Stimulated activated CD8-positive, alpha-beta memory T cell treated with anti-CD3 and anti-CD28 coated beads, Interleukin-7, amount 100 ng/mL, for 4 hours (primary cell): ENCODE measurements at regions not wholly inside any gene's neighbourhood (a gene's known extent, or its start where the extent isn't known, plus 50 kb on each side); places are given as distances from the start of the nearest gene placed in this dataset.

ENCODE experiments used
- DNase-seq, 2 donors: peaks; one replicate each; pipeline ENCODE4 v3.0.0-alpha.2; 2020; ENCODE audit warnings: low read depth in 2 of 2

GRCh38 chr11:15616130-15617105 lies 501.7 kb downstream of the INSC start:
- DNase-seq: no peak

GRCh38 chr11:15617126-15617525 lies 502.4 kb downstream of the INSC start:
- DNase-seq: no peak

GRCh38 chr11:15618583-15619032 lies 503.9 kb downstream of the INSC start:
- no peak for DNase-seq

GRCh38 chr11:15621565-15621964 lies 506.8 kb downstream of the INSC start:
- DNase-seq: no peak

GRCh38 chr11:15622231-15622890 lies 507.6 kb downstream of the INSC start:
- DNase-seq: no peak

GRCh38 chr11:15624701-15625100 lies 510.0 kb downstream of the INSC start:
- no peak for DNase-seq

GRCh38 chr11:15625691-15626090 lies 511.0 kb downstream of the INSC start:
- DNase-seq: no peak

- no peak for DNase-seq
These were observed 512.8 kb downstream of the INSC start for GRCh38 chr11:15627560-15627959.

- DNase-seq: no peak
These were observed 515.1 kb downstream of the INSC start for GRCh38 chr11:15629690-15630321.

GRCh38 chr11:15630896-15631295 lies 516.2 kb downstream of the INSC start:
- no peak for DNase-seq

- no peak for DNase-seq
These were observed 520.8 kb downstream of the INSC start for GRCh38 chr11:15635521-15635920.

GRCh38 chr11:15636521-15637089 lies 521.9 kb downstream of the INSC start:
- DNase-seq: no peak

GRCh38 chr11:15638386-15638787 lies 523.7 kb downstream of the INSC start:
- DNase-seq: no peak

- no peak for DNase-seq
These were observed 525.6 kb downstream of the INSC start for GRCh38 chr11:15640318-15640717.

GRCh38 chr11:15641271-15642045 lies 526.7 kb downstream of the INSC start:
- DNase-seq: no peak

- DNase-seq: no peak
These were observed 530.5 kb downstream of the INSC start for GRCh38 chr11:15645201-15645600.

GRCh38 chr11:15649371-15650104 lies 534.8 kb downstream of the INSC start:
- DNase-seq: no peak

GRCh38 chr11:15650105-15650938 lies 535.6 kb downstream of the INSC start:
- DNase-seq: peak; percentile 12 to 31

GRCh38 chr11:15651033-15651432 lies 536.3 kb downstream of the INSC start:
- DNase-seq: no peak

GRCh38 chr11:15651816-15652215 lies 537.1 kb downstream of the INSC start:
- no peak for DNase-seq
